Astrocyte of the spinal cord (primary cell): ENCODE measurements at regions not wholly inside any gene's neighbourhood (a gene's known extent, or its start where the extent isn't known, plus 50 kb on each side); places are given as distances from the start of the nearest gene placed in this dataset.

Experiments used
- DNase-seq: peaks from one replicate; pipeline ENCODE4 v3.0.0; 2011; ENCODE audit warnings: low read depth, low spot score
- H3K4me3 ChIP-seq: 2 replicates; pipeline ENCODE4 v1.5.1; 2011; ENCODE audit warnings: low read depth, mild to moderate bottlenecking, low read length, moderate library complexity
- in situ Hi-C: cut with HindIII; loops from 2 replicates; pipeline ENCODE4 v1.10.0; 2017; ENCODE audit warnings: low sequenced_read_pairs
- TF ChIP-seq, protein P1 (sequence below): IDR thresholded peaks from 2 replicates; pipeline ENCODE4 v1.5.1; 2012; ENCODE audit warnings: low read depth, mild to moderate bottlenecking, low read length, inconsistent platforms

GRCh38 chr2:17337507-17337906 lies 180.7 kb downstream of the RAD51AP2 start:
- DNase-seq, result no peak
- TF ChIP-seq, protein P1, sequence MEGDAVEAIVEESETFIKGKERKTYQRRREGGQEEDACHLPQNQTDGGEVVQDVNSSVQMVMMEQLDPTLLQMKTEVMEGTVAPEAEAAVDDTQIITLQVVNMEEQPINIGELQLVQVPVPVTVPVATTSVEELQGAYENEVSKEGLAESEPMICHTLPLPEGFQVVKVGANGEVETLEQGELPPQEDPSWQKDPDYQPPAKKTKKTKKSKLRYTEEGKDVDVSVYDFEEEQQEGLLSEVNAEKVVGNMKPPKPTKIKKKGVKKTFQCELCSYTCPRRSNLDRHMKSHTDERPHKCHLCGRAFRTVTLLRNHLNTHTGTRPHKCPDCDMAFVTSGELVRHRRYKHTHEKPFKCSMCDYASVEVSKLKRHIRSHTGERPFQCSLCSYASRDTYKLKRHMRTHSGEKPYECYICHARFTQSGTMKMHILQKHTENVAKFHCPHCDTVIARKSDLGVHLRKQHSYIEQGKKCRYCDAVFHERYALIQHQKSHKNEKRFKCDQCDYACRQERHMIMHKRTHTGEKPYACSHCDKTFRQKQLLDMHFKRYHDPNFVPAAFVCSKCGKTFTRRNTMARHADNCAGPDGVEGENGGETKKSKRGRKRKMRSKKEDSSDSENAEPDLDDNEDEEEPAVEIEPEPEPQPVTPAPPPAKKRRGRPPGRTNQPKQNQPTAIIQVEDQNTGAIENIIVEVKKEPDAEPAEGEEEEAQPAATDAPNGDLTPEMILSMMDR, result no peak
- in situ Hi-C loops, result no loop called here
- no peak overlapping the region for H3K4me3 ChIP-seq

- in situ Hi-C loops, result no loop called here
- no peak for DNase-seq
- TF ChIP-seq, protein P1, result no peak
- H3K4me3 ChIP-seq, result no peak overlapping the region
Observed at GRCh38 chr2:17336458-17336857, 181.8 kb downstream of the RAD51AP2 start.

DNA sequence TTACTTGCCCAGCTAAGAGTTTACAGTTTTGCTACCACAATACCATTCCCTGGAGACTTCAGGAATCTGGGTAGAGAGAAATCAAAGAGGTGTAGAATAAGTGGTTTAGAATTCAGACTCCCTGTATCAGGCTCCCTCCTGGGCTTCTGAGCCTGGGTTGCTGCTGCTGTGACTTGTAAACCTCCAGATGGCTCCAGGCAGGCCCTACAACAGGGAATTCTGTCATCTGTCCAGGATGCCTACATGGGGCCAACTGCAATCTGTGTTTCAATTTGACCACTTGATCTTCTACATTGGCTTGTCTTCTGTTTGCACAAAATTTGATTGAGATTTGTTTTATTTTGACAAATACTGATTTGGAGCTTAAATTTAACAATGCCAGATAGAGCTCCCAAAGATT lies 183.9 kb downstream of the RAD51AP2 start:
- DNase-seq, result no peak
- in situ Hi-C loops, result no loop called here

DNA sequence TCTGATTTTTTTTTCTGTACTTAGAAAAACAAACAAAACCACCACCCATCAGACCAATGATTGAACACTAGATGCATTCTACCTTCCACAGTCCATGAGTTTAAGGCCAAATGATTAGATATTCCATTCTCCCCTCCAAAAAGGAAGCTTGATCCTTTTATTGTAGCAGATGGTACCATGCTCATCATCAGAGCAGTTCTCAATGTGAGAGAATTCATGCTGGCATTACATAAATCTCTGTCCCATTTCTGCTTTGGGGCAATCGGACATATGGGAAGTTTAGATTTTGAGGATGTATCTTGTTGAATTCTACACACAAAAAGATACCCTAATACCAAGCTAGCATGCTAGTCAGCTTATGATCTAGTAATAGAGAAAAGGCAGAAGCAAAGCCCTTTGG lies 186.6 kb downstream of the RAD51AP2 start:
- TF ChIP-seq, protein P1, result no peak
- no peak overlapping the region for H3K4me3 ChIP-seq
- DNase-seq, result no peak
- in situ Hi-C loops, result no loop called here

More for the DNA sequence above, 183.9 kb downstream of the RAD51AP2 start:
- TF ChIP-seq, protein P1, result no peak
- no peak overlapping the region for H3K4me3 ChIP-seq

DNA sequence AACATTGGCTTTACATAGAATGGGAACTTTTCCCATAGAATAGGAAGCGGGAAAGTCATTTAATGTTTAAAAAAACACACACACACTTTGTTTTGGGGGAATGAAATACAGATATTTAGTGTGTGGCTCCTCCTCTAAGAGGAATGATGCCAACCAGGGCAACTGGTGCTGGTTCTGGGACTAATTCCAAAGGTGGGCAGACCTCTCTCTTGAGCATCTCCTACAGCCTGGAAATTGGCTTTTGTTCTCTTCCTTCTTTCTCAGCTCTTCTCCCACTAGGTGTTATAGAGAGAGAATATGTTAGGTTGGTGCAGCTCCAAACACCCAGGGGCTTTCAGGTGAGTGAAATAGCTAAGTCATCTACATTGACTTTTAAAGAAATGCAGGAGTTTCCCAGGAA lies 190.1 kb downstream of the RAD51AP2 start:
- TF ChIP-seq, protein P1, result no peak
- in situ Hi-C loops, result no loop called here
- DNase-seq, result no peak
- no peak overlapping the region for H3K4me3 ChIP-seq

- no peak overlapping the region for H3K4me3 ChIP-seq
- TF ChIP-seq, protein P1, result no peak
- no peak for DNase-seq
- in situ Hi-C loops, result no loop called here
Observed at GRCh38 chr2:17327649-17328048, 190.6 kb downstream of the RAD51AP2 start.

DNA sequence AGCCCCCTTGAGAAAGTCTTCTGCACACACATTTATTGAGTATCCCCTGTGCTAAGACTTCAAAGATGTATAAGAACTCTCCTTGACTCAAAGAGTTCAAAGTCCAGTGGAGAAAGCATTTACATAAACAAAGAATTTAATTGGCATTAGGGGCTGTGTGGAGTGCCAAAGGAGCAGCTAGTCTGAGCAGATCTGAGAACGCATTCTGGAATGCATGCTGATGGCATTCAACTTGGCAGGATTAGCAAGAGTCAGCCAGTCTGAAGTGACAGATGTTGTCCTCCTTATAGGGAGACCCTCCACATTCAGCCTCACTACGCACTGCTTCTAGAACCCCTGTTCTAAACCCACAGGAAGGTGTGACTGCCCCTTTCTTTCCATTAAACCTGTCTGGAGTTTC lies 191.5 kb downstream of the RAD51AP2 start:
- in situ Hi-C loops, result no loop called here
- H3K4me3 ChIP-seq, result no peak overlapping the region
- TF ChIP-seq, protein P1, result no peak
- DNase-seq, result no peak
